ENCODE measurements at regions not wholly inside any gene's neighbourhood (a gene's known extent, or its start where the extent isn't known, plus 50 kb on each side); places are given as distances from the start of the nearest gene placed in this dataset.

DNA sequence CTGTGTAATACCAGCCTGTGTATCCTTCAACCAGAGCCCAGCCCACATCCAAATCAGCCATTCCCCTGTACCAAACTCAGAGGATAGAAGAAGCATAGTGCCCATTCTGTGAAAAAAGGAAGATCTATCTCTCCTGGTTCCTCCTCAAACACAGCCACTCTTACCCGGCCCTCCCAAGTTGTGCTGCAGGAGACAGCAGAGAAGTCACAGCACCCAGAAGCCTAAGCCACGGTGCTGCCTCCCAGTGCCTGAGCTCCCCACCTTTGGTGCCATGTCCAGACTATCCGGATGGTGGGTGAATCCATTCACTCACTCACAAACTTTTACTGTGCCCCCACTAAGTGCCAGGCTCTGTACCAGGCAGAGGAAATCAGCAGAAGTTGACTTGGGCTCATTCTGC lies 166.0 kb upstream of the ZMIZ1 start:
- no peaks in the 10 kb centered on the region for H3K79me2 ChIP-seq (ENCODE audit: control insufficient read depth, insufficient read depth, low read length)
- no peaks in the 10 kb centered on the region for H3K36me3 ChIP-seq (ENCODE audit: control insufficient read depth, insufficient read depth, low read length)
- no peak overlapping the region for H3K27ac ChIP-seq (ENCODE audit: insufficient read depth, low read length)
- H4K20me1 ChIP-seq (ENCODE audit: control insufficient read depth, extremely low read depth, insufficient read depth, low read length) = no peaks in the 10 kb centered on the region
- no peak overlapping the region for H2AFZ ChIP-seq (ENCODE audit: low read length)
- no peak for DNase-seq (ENCODE audit: low read depth in 2 of 2)
- no peak overlapping the region for H3K4me2 ChIP-seq (ENCODE audit: extremely low read depth, insufficient read depth, low read length)
- H3K27me3 ChIP-seq (ENCODE audit: control insufficient read depth, insufficient read depth, low read length) = peaks cover 8% of the 10 kb centered on the region
- H3K4me1 ChIP-seq (ENCODE audit: control insufficient read depth, extremely low read depth, insufficient read depth, low read length) = no peaks in the 10 kb centered on the region
- no peaks in the 10 kb centered on the region for H3K9me3 ChIP-seq (ENCODE audit: control insufficient read depth, insufficient read depth, low read depth, low read length)
- H3K9ac ChIP-seq (ENCODE audit: insufficient read depth, low read length) = no peak overlapping the region
- no peak overlapping the region for H3K4me3 ChIP-seq (replicated peaks in 1 of 4; ENCODE audit: control extremely low read depth in 1 of 4, insufficient read depth in 1 of 4, low read depth in 3 of 4, low read length in 4 of 4)
- no peak for TF ChIP-seq CTCF (conservative IDR thresholded peaks at IDR 0.05 in 1 of 2, IDR thresholded peaks at IDR 0.05 in 1 of 2; ENCODE audit: low read depth in 1 of 2, low read length in 2 of 2)
- no peak for TF ChIP-seq EZH2 (IDR thresholded peaks at IDR 0.05; ENCODE audit: low read length, missing control alignments)

- DNase-seq (ENCODE audit: low read depth in 2 of 2) = no peak
- H4K20me1 ChIP-seq (ENCODE audit: control insufficient read depth, extremely low read depth, insufficient read depth, low read length) = no peaks in the 10 kb centered on the region
- no peak overlapping the region for H3K4me2 ChIP-seq (ENCODE audit: extremely low read depth, insufficient read depth, low read length)
- no peak overlapping the region for H3K4me3 ChIP-seq (replicated peaks in 1 of 4; ENCODE audit: control extremely low read depth in 1 of 4, insufficient read depth in 1 of 4, low read depth in 3 of 4, low read length in 4 of 4)
- no peak overlapping the region for H3K27ac ChIP-seq (ENCODE audit: insufficient read depth, low read length)
- no peak overlapping the region for H3K9ac ChIP-seq (ENCODE audit: insufficient read depth, low read length)
- peaks cover 8% of the 10 kb centered on the region for H3K27me3 ChIP-seq (ENCODE audit: control insufficient read depth, insufficient read depth, low read length)
- no peaks in the 10 kb centered on the region for H3K4me1 ChIP-seq (ENCODE audit: control insufficient read depth, extremely low read depth, insufficient read depth, low read length)
- H3K9me3 ChIP-seq (ENCODE audit: control insufficient read depth, insufficient read depth, low read depth, low read length) = no peaks in the 10 kb centered on the region
- TF ChIP-seq CTCF (conservative IDR thresholded peaks at IDR 0.05 in 1 of 2, IDR thresholded peaks at IDR 0.05 in 1 of 2; ENCODE audit: low read depth in 1 of 2, low read length in 2 of 2) = no peak
- no peak for TF ChIP-seq EZH2 (IDR thresholded peaks at IDR 0.05; ENCODE audit: low read length, missing control alignments)
- no peak overlapping the region for H2AFZ ChIP-seq (ENCODE audit: low read length)
- no peaks in the 10 kb centered on the region for H3K36me3 ChIP-seq (ENCODE audit: control insufficient read depth, insufficient read depth, low read length)
- no peaks in the 10 kb centered on the region for H3K79me2 ChIP-seq (ENCODE audit: control insufficient read depth, insufficient read depth, low read length)
Measured at GRCh38 chr10:78903341-78903940, 165.3 kb upstream of the ZMIZ1 start.

DNA sequence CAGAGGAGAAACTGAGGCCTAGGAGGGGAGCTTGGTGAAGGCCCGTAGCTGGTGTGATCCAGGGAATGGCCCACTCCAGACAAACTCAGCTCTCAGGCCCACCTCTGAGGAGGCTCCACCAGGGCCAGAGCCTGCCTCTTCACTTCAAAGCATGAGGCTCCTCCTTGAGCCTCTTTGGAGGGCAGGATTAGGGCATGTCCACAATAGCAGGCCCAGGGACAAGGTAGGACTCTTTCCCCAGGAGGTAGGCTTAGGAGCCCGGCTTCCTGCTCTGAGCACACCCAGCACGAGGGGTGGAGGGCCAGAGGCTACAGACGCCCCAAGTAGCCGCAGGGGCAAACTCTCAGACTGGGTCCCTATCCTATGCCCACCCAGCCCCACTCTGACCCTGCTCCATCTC lies 164.6 kb upstream of the ZMIZ1 start:
- Histone ChIP-seq H3K4me3 (replicated peaks in 1 of 4; ENCODE audit: control extremely low read depth in 1 of 4, insufficient read depth in 1 of 4, low read depth in 3 of 4, low read length in 4 of 4) (no peak overlapping the region), H2AFZ (ENCODE audit: low read length) (no peak overlapping the region), H3K79me2 (ENCODE audit: control insufficient read depth, insufficient read depth, low read length) (no peaks in the 10 kb centered on the region), H3K9ac (ENCODE audit: insufficient read depth, low read length) (no peak overlapping the region), H3K9me3 (ENCODE audit: control insufficient read depth, insufficient read depth, low read depth, low read length) (no peaks in the 10 kb centered on the region), H3K4me2 (ENCODE audit: extremely low read depth, insufficient read depth, low read length) (no peak overlapping the region), H3K27ac (ENCODE audit: insufficient read depth, low read length) (no peak overlapping the region), H3K4me1 (ENCODE audit: control insufficient read depth, extremely low read depth, insufficient read depth, low read length) (no peaks in the 10 kb centered on the region), H3K27me3 (ENCODE audit: control insufficient read depth, insufficient read depth, low read length) (peaks cover 8% of the 10 kb centered on the region), H4K20me1 (ENCODE audit: control insufficient read depth, extremely low read depth, insufficient read depth, low read length) (no peaks in the 10 kb centered on the region), H3K36me3 (ENCODE audit: control insufficient read depth, insufficient read depth, low read length) (no peaks in the 10 kb centered on the region)
- no peak for DNase-seq (ENCODE audit: low read depth in 2 of 2)
- TF ChIP-seq EZH2 (IDR thresholded peaks at IDR 0.05; ENCODE audit: low read length, missing control alignments) (no peak), CTCF (conservative IDR thresholded peaks at IDR 0.05 in 1 of 2, IDR thresholded peaks at IDR 0.05 in 1 of 2; ENCODE audit: low read depth in 1 of 2, low read length in 2 of 2) (no peak)
